ENCODE measurements at regions not wholly inside any gene's neighbourhood (a gene's known extent, or its start where the extent isn't known, plus 50 kb on each side); places are given as distances from the start of the nearest gene placed in this dataset.

- Histone ChIP-seq H3K79me1 (ENCODE audit: low read depth, low read length) (no peaks in the 10 kb centered on the region), H3K4me2 (ENCODE audit: insufficient read depth in 1 of 2, low read depth in 2 of 2, low read length in 2 of 2) (no peak overlapping the region), H4K91ac (replicated peaks; ENCODE audit: insufficient read length, low read length) (no peak overlapping the region), H2BK15ac (ENCODE audit: low read length) (no peak overlapping the region), H3K4ac (replicated peaks; ENCODE audit: insufficient read length, low read depth, low read length) (no peak overlapping the region), H4K8ac (ENCODE audit: extremely low read depth, insufficient read depth, low read length) (no peak overlapping the region), H3K56ac (replicated peaks; ENCODE audit: insufficient read length, low read depth, low read length) (no peak overlapping the region), H3K18ac (ENCODE audit: extremely low read depth, low read length) (no peak overlapping the region), H3K79me2 (ENCODE audit: control insufficient read depth in 1 of 2, insufficient read depth in 2 of 2, low read length in 2 of 2) (no peaks in the 10 kb centered on the region), H3K14ac (ENCODE audit: insufficient read length) (no peak overlapping the region), H4K20me1 (replicated peaks in 1 of 2; ENCODE audit: control insufficient read depth in 1 of 2, insufficient read depth in 2 of 2, low read length in 2 of 2) (no peaks in the 10 kb centered on the region), H2BK120ac (replicated peaks; ENCODE audit: low read depth, low read length) (no peak overlapping the region), H2BK5ac (ENCODE audit: low read depth, low read length) (no peak overlapping the region), H3K9me3 (ENCODE audit: insufficient read depth in 2 of 2, low read depth in 1 of 2, low read length in 1 of 2) (no peaks in the 10 kb centered on the region), H3K36me3 (ENCODE audit: control insufficient read depth in 2 of 4, insufficient read depth in 4 of 4, low read length in 3 of 4) (no peaks in the 10 kb centered on the region), H2AFZ (ENCODE audit: low read length) (no peak overlapping the region), H3K27me3 (replicated peaks in 1 of 4; ENCODE audit: control insufficient read depth in 3 of 4, extremely low read depth in 1 of 4, insufficient read depth in 3 of 4, low read length in 3 of 4) (no peaks in the 10 kb centered on the region; a peak in 1 of 7 replicates), H2AK5ac (ENCODE audit: low read depth, low read length) (no peak overlapping the region), H3K4me3 (ENCODE audit: extremely low read depth in 1 of 4, insufficient read depth in 2 of 4, low read depth in 3 of 4, low read length in 4 of 4) (no peak overlapping the region), H3K4me1 (replicated peaks in 1 of 4; ENCODE audit: control insufficient read depth in 3 of 4, insufficient read depth in 4 of 4, low read length in 3 of 4) (no peaks in the 10 kb centered on the region), H3K23ac (ENCODE audit: insufficient read length) (no peak overlapping the region), H3K9ac (replicated peaks in 1 of 4; ENCODE audit: extremely low read depth in 1 of 4, low read depth in 3 of 4, low read length in 3 of 4) (no peak overlapping the region), H3K23me2 (ENCODE audit: low read depth, low read length) (no peaks in the 10 kb centered on the region), H3K27ac (ENCODE audit: low read depth, low read length) (no peak overlapping the region), H2BK20ac (ENCODE audit: low read length) (no peak overlapping the region), H4K5ac (ENCODE audit: insufficient read length, low read depth, low read length) (no peak overlapping the region), H2BK12ac (ENCODE audit: low read depth, low read length) (no peak overlapping the region; the same call in 1 of the 2 replicates)
- POLR2A ChIA-PET (ENCODE audit: partially characterized antibody): no interaction called here
- no peak for DNase-seq (ENCODE audit: low read depth in 1 of 2, low spot score in 2 of 2)
- TF ChIP-seq KDM5A (IDR thresholded peaks at IDR 0.05; ENCODE audit: low read length) (no peak), HDAC2 (IDR thresholded peaks at IDR 0.05; ENCODE audit: borderline replicate concordance in 1 of 2, low read depth in 2 of 2, low read length in 2 of 2) (no peak), CBX5 (IDR thresholded peaks at IDR 0.05; ENCODE audit: low read depth, low read length) (no peak), BRCA1 (IDR thresholded peaks at IDR 0.05; ENCODE audit: low read depth, low read length) (no peak), HDAC6 (IDR thresholded peaks at IDR 0.05; ENCODE audit: low read depth, low read length) (no peak)
- CTCF ChIA-PET (ENCODE audit: partially characterized antibody): no interaction called here
- 86% methylated on average over 3 of the region's 3 CpGs; no CpG with 5 or more reads in 1 of the 2 experiments for WGBS, 2 experiments (ENCODE audit: extremely low coverage in 1 of 2, insufficient coverage in 1 of 2, insufficient read length in 1 of 2, insufficient replicate concordance in 2 of 2, low coverage in 1 of 2, low lambda C conversion rate in 2 of 2, missing lambda C conversion rate in 1 of 2)
- FAIRE-seq: no peak
Observed at GRCh38 chr14:89088530-89088929, 264.1 kb downstream of the TTC8 start.

Measured in H1 (cell line).